Ureter (tissue), 1 donor: ENCODE measurements at regions not wholly inside any gene's neighbourhood (a gene's known extent, or its start where the extent isn't known, plus 50 kb on each side); places are given as distances from the start of the nearest gene placed in this dataset.

Experiments used
- DNase-seq: peaks from one replicate; pipeline ENCODE4 v3.0.0-alpha.2; 2020; ENCODE audit warnings: low spot score
- donor health status: DM: yes; HTN: yes; CAD: no.

- DNase-seq, result no peak
These were observed 52.6 kb upstream of the NHLH2 start for GRCh38 chr1:115893545-115893944.

- no peak for DNase-seq
These were observed 57.1 kb upstream of the NHLH2 start for GRCh38 chr1:115898020-115898419.

GRCh38 chr1:115900856-115901255 is 59.9 kb upstream of the NHLH2 start:
- DNase-seq, result no peak

GRCh38 chr1:115906627-115907026 is 65.7 kb upstream of the NHLH2 start:
- no peak for DNase-seq

GRCh38 chr1:115907092-115907491 is 66.2 kb upstream of the NHLH2 start:
- DNase-seq, result no peak

- DNase-seq, result no peak
These were observed 67.6 kb upstream of the SLC22A15 start for GRCh38 chr1:115908565-115909274.

GRCh38 chr1:115910231-115910630 is 66.1 kb upstream of the SLC22A15 start:
- DNase-seq, result no peak

- DNase-seq, result peak; percentile 67
These were observed 65.0 kb upstream of the SLC22A15 start for GRCh38 chr1:115911294-115911693.

- DNase-seq, result no peak
These were observed 64.2 kb upstream of the SLC22A15 start for GRCh38 chr1:115912116-115912515.

GRCh38 chr1:115922801-115923200 is 53.5 kb upstream of the SLC22A15 start:
- DNase-seq, result no peak

GRCh38 chr1:115924770-115925169 is 51.5 kb upstream of the SLC22A15 start:
- no peak for DNase-seq

- no peak for DNase-seq
These were observed 50.8 kb upstream of the SLC22A15 start for GRCh38 chr1:115925467-115925866.
